Mammary epithelial cell (primary cell): ENCODE measurements at regions not wholly inside any gene's neighbourhood (a gene's known extent, or its start where the extent isn't known, plus 50 kb on each side); places are given as distances from the start of the nearest gene placed in this dataset.

Source experiments
- CTCF ChIP-seq, 2 donors: IDR thresholded peaks in 1 of 2; conservative IDR thresholded peaks in 1 of 2; 2 replicates each; pipeline ENCODE4 v1.5.1; 2011 to 2012; ENCODE audit warnings: inconsistent platforms in 2 of 2, low read length in 2 of 2, mild to moderate bottlenecking in 2 of 2, control low read depth in 1 of 2, low read depth in 1 of 2; ENCODE audit not compliant: insufficient read depth in 1 of 2; ENCODE audit errors: extremely low read depth in 1 of 2
- EZH2 ChIP-seq: IDR thresholded peaks from 2 replicates; pipeline ENCODE4 v1.6.1; 2012; ENCODE audit warnings: low read length, inconsistent platforms, borderline replicate concordance

DNA sequence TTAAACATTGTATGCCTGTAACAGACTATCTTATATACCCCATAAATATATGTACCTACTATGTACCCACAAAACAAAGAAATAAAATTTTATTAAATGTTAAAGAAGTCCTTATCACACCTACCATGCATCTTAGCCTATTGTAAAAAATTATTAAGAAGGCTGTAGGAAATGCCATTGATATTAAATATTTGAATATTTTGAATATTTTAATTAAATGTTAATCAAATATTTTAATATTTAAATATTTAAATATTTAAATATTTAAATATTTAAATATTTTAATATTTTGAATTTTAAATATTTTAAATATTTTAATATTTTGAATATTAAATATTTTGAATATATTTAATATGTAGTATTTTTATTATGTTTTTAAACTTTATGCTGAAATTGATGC, 331.5 kb upstream of the ATP10B start:
- TF ChIP-seq CTCF (conservative IDR thresholded peaks at IDR 0.05 in 1 of 2, IDR thresholded peaks at IDR 0.05 in 1 of 2; ENCODE audit: extremely low read depth in 1 of 2, insufficient read depth in 1 of 2, low read depth in 1 of 2, low read length in 2 of 2) (no peak), EZH2 (no peak)
